Stimulated activated CD8-positive, alpha-beta memory T cell treated with anti-CD3 and anti-CD28 coated beads, Interleukin-7, amount 100 ng/mL, for 1 hour (primary cell): ENCODE measurements at regions not wholly inside any gene's neighbourhood (a gene's known extent, or its start where the extent isn't known, plus 50 kb on each side); places are given as distances from the start of the nearest gene placed in this dataset.

Experiments used
- DNase-seq, 2 donors: peaks; one replicate each; pipeline ENCODE4 v3.0.0-alpha.2; 2020; ENCODE audit warnings: low read depth in 2 of 2

- no peak for DNase-seq
Observed at GRCh38 chr6:165877773-165878172, 214.7 kb upstream of the PDE10A start.

- no peak for DNase-seq
Observed at GRCh38 chr6:165877192-165877591, 214.2 kb upstream of the PDE10A start.

- DNase-seq = no peak
Observed at GRCh38 chr6:165876588-165876987, 213.5 kb upstream of the PDE10A start.

- DNase-seq = no peak
Observed at GRCh38 chr6:165875946-165876345, 212.9 kb upstream of the PDE10A start.

- no peak for DNase-seq
Observed at GRCh38 chr6:165873976-165874375, 210.9 kb upstream of the PDE10A start.

- no peak for DNase-seq
Observed at GRCh38 chr6:165872811-165873210, 209.8 kb upstream of the PDE10A start.

GRCh38 chr6:165872311-165872710, 209.3 kb upstream of the PDE10A start:
- no peak for DNase-seq

GRCh38 chr6:165871571-165871970, 208.5 kb upstream of the PDE10A start:
- DNase-seq = no peak

GRCh38 chr6:165869526-165869925, 206.5 kb upstream of the PDE10A start:
- DNase-seq = no peak

- DNase-seq = no peak
Observed at GRCh38 chr6:165864925-165865324, 201.9 kb upstream of the PDE10A start.

- DNase-seq = no peak
Observed at GRCh38 chr6:165864218-165864617, 201.2 kb upstream of the PDE10A start.

GRCh38 chr6:165863801-165864200, 200.8 kb upstream of the PDE10A start:
- no peak for DNase-seq

- no peak for DNase-seq
Observed at GRCh38 chr6:165862813-165863212, 199.8 kb upstream of the PDE10A start.

- DNase-seq = no peak
Observed at GRCh38 chr6:165861226-165861625, 198.2 kb upstream of the PDE10A start.

- no peak for DNase-seq
Observed at GRCh38 chr6:165858586-165858985, 195.5 kb upstream of the PDE10A start.

- no peak for DNase-seq
Observed at GRCh38 chr6:165855856-165856255, 192.8 kb upstream of the PDE10A start.

- no peak for DNase-seq
Observed at GRCh38 chr6:165854863-165855593, 192.0 kb upstream of the PDE10A start.

- DNase-seq = no peak
Observed at GRCh38 chr6:165854061-165854862, 191.2 kb upstream of the PDE10A start.

GRCh38 chr6:165852676-165853075, 189.6 kb upstream of the PDE10A start:
- no peak for DNase-seq

- DNase-seq = peak; percentile 12 to 32
Observed at GRCh38 chr6:165850434-165851019, 187.5 kb upstream of the PDE10A start.

- DNase-seq = no peak
Observed at GRCh38 chr6:165849534-165850430, 186.7 kb upstream of the PDE10A start.

GRCh38 chr6:165848086-165848426, 185.0 kb upstream of the PDE10A start:
- no peak for DNase-seq
